IMR-90 (cell line): ENCODE measurements at regions not wholly inside any gene's neighbourhood (a gene's known extent, or its start where the extent isn't known, plus 50 kb on each side); places are given as distances from the start of the nearest gene placed in this dataset.

Experiments used
- ATAC-seq: fragments of 200-7000 bp; cut with Tn5 transposase; 2 replicates; pipeline ENCODE4 v1.9.1; 2020; ENCODE audit warnings: low read depth, mild to moderate bottlenecking, moderate library complexity
- BruUV-seq: library from RNA; stranded (reverse); fragments of 400-500 nt; replicated peaks from 2 replicates; lab custom pipeline; 2021; lab: Mats Ljungman, UMichigan
- CTCF ChIA-PET: fragments of 300-600 bp; formaldehyde crosslinking; extraction: SDS; loops from one replicate; lab custom pipeline; 2021; ENCODE audit warnings: antibody characterized with exemption; lab: Yijun Ruan, JAX
- POLR2A ChIA-PET: fragments of 300-600 bp; sonication (Branson Sonifier 250); formaldehyde crosslinking; loops from one replicate; lab custom pipeline; 2022; ENCODE audit warnings: antibody characterized with exemption; ENCODE audit not compliant: unreplicated experiment; lab: Charles Lee
- DNase-seq: peaks from one replicate; pipeline ENCODE4 v3.0.0; 2013
- H2AFZ ChIP-seq: replicated peaks from 2 replicates; pipeline ENCODE3; 2013; ENCODE audit warnings: low read length, mild to moderate bottlenecking; ENCODE audit not compliant: poor library complexity
- H2AK5ac ChIP-seq: 2 replicates; pipeline ENCODE4 v1.6.1; 2013; ENCODE audit warnings: low read depth, low read length, inconsistent platforms
- H2AK9ac ChIP-seq: replicated peaks from 2 replicates; pipeline ENCODE3; 2013; ENCODE audit warnings: mild to moderate bottlenecking, low read depth, low read length, moderate library complexity; ENCODE audit not compliant: poor library complexity
- H2BK120ac ChIP-seq: 2 replicates; pipeline ENCODE4 v1.6.1; 2013; ENCODE audit warnings: low read depth, low read length, inconsistent platforms
- H2BK15ac ChIP-seq: 3 replicates; pipeline ENCODE4 v1.6.1; 2013; ENCODE audit warnings: low read depth, low read length, inconsistent platforms
- H2BK20ac ChIP-seq: 2 replicates; pipeline ENCODE4 v1.6.1; 2013; ENCODE audit warnings: low read depth, mild to moderate bottlenecking, inconsistent platforms, low read length, moderate library complexity
- H2BK5ac ChIP-seq: 2 replicates; pipeline ENCODE4 v1.6.1; 2013; ENCODE audit warnings: mild to moderate bottlenecking, low read depth, low read length, inconsistent platforms; ENCODE audit not compliant: poor library complexity, severe bottlenecking
- H3K14ac ChIP-seq: replicated peaks from 2 replicates; pipeline ENCODE4 v1.6.1; 2013; ENCODE audit warnings: low read depth, low read length, inconsistent platforms
- H3K18ac ChIP-seq: 2 replicates; pipeline ENCODE4 v1.6.1; 2013; ENCODE audit warnings: low read depth, low read length, control low read depth
- H3K23ac ChIP-seq: 2 replicates; pipeline ENCODE4 v1.6.1; 2013; ENCODE audit warnings: low read depth, low read length, inconsistent platforms
- H3K27ac ChIP-seq: 2 replicates; pipeline ENCODE4 v1.5.1; 2013; ENCODE audit warnings: mild to moderate bottlenecking, control low read depth, low read length; ENCODE audit not compliant: insufficient read depth
- H3K27me3 ChIP-seq: 2 replicates; pipeline ENCODE4 v1.6.1; 2013; ENCODE audit warnings: low read length; ENCODE audit not compliant: control insufficient read depth, insufficient read depth
- H3K36me3 ChIP-seq: 2 replicates; pipeline ENCODE4 v1.6.1; 2013; ENCODE audit warnings: low read length, mixed read lengths; ENCODE audit not compliant: control insufficient read depth, insufficient read depth
- H3K4ac ChIP-seq: 2 replicates; pipeline ENCODE4 v1.6.1; 2013; ENCODE audit warnings: low read depth, low read length, inconsistent platforms
- H3K4me1 ChIP-seq: 2 replicates; pipeline ENCODE4 v1.6.1; 2013; ENCODE audit warnings: low read length, mixed read lengths; ENCODE audit not compliant: control insufficient read depth, insufficient read depth
- H3K4me2 ChIP-seq: 2 replicates; pipeline ENCODE4 v1.6.1; 2013; ENCODE audit warnings: low read depth, mild to moderate bottlenecking, control low read depth, low read length, moderate library complexity
- H3K4me3 ChIP-seq: 2 replicates; pipeline ENCODE4 v1.5.1; 2013; ENCODE audit warnings: low read depth, mild to moderate bottlenecking, control low read depth, low read length, moderate library complexity; ENCODE audit not compliant: insufficient read depth
- H3K56ac ChIP-seq: 2 replicates; pipeline ENCODE4 v1.6.1; 2013; ENCODE audit warnings: low read length, inconsistent platforms; ENCODE audit not compliant: insufficient read depth; ENCODE audit errors: extremely low read depth
- H3K79me1 ChIP-seq, 2 experiments: 2 replicates each; pipeline ENCODE4 v1.6.1; 2013; ENCODE audit warnings: low read length in 2 of 2, inconsistent platforms in 1 of 2, low read depth in 1 of 2
- H3K9ac ChIP-seq: 2 replicates; pipeline ENCODE4 v1.6.1; 2013; ENCODE audit warnings: low read depth, low read length, control low read depth
- H3K9me1 ChIP-seq: 2 replicates; pipeline ENCODE4 v1.6.1; 2013; ENCODE audit warnings: low read length, inconsistent platforms; ENCODE audit not compliant: insufficient read depth
- H3K9me3 ChIP-seq: 2 replicates; pipeline ENCODE4 v1.6.1; 2013; ENCODE audit warnings: low read length; ENCODE audit not compliant: control insufficient read depth, insufficient read depth
- H4K20me1 ChIP-seq: 2 replicates; pipeline ENCODE4 v1.6.1; 2013; ENCODE audit warnings: low read length, inconsistent platforms; ENCODE audit not compliant: insufficient read depth
- H4K5ac ChIP-seq: 2 replicates; pipeline ENCODE4 v1.6.1; 2013; ENCODE audit warnings: mild to moderate bottlenecking, low read depth, low read length, control low read depth
- H4K8ac ChIP-seq, 2 experiments: 2 replicates each; pipeline ENCODE4 v1.6.1; 2013; ENCODE audit warnings: low read depth in 2 of 2, low read length in 2 of 2, control low read depth in 1 of 2, inconsistent platforms in 1 of 2
- H4K91ac ChIP-seq: 2 replicates; pipeline ENCODE4 v1.6.1; 2013; ENCODE audit warnings: low read depth, low read length, inconsistent platforms; ENCODE audit not compliant: insufficient read depth
- CHD1 ChIP-seq: IDR thresholded peaks from 2 replicates; pipeline ENCODE4 v1.6.1; 2012; ENCODE audit warnings: low read depth, low read length, improper control_type of control experiment
- MAFK ChIP-seq: IDR thresholded peaks from 2 replicates; pipeline ENCODE4 v1.6.1; 2012; ENCODE audit warnings: low read depth, low read length, improper control_type of control experiment
- NFE2L2 ChIP-seq: fragments of 150-350 bp; IDR thresholded peaks from 2 replicates; pipeline ENCODE4 v1.6.1; 2016; ENCODE audit warnings: low read depth, mild to moderate bottlenecking, low read length
- WGBS, 2 experiments: methylation state at CpG; one replicate each; pipeline versions ENCODE4 v1.1.5 to v1.1.7; 2013; ENCODE audit warnings: missing lambda C conversion rate in 2 of 2; ENCODE audit not compliant: insufficient read length in 1 of 2; ENCODE audit errors: extremely low coverage in 2 of 2; 5-methylcytosine and 5-hydroxymethylcytosine counted together
- dilution Hi-C: fragments of 300-500 bp; cut with HindIII; formaldehyde crosslinking; loops from one replicate; pipeline ENCODE4 v1.14.3; 2018; ENCODE audit warnings: low sequenced_read_pairs; ENCODE audit not compliant: unreplicated experiment
- in situ Hi-C: fragments of 300-500 bp; cut with MboI; formaldehyde crosslinking; loops from 3 replicates; pipeline ENCODE4 v1.14.3; 2019; ENCODE audit warnings: low sequenced_read_pairs, inconsistent platforms, mixed read lengths
- intact Hi-C: fragments of 100-400 bp; cut with micrococcal nuclease; formaldehyde crosslinking; loops from 2 replicates; pipeline ENCODE4 v1.10.0; 2022
- TF ChIP-seq, protein P1 (sequence below): fragments of 150-350 bp; IDR thresholded peaks from 2 replicates; pipeline ENCODE4 v1.6.1; 2017; ENCODE audit warnings: mild to moderate bottlenecking, antibody characterized with exemption, low read length, low read depth

DNA sequence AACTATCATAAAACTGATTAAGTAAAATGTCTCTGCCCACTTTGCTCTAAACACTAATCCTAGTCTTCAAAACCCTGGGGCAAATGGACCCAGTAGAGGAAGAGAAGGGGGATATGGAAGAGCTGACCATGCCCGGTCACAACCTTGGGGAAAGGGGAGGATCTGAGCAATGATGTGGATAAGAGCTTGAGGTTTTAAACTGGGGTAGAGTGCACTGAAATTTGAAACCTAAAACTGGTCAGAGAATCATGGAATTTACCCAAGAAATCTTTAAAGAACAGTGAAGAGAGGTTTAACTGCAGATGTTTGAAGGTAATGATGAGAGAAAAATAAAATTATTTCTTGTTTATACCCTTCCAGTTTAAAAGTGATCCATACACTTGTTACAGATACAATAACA is 110.8 kb downstream of the MRPS30 start:
- no peak overlapping the region for H3K14ac ChIP-seq
- H2AFZ ChIP-seq, result no peak overlapping the region
- no peak overlapping the region for H2AK9ac ChIP-seq
- no peak overlapping the region for H3K23ac ChIP-seq
- no peak overlapping the region for H3K4me3 ChIP-seq
- in situ Hi-C loops (no loop called here), dilution Hi-C loops (no loop called here), intact Hi-C loops (no loop called here)
- POLR2A ChIA-PET, result no interaction called here
- no peak overlapping the region for H3K27ac ChIP-seq
- TF ChIP-seq CHD1 (no peak), MAFK (no peak), NFE2L2 (no peak)
- TF ChIP-seq, protein P1, sequence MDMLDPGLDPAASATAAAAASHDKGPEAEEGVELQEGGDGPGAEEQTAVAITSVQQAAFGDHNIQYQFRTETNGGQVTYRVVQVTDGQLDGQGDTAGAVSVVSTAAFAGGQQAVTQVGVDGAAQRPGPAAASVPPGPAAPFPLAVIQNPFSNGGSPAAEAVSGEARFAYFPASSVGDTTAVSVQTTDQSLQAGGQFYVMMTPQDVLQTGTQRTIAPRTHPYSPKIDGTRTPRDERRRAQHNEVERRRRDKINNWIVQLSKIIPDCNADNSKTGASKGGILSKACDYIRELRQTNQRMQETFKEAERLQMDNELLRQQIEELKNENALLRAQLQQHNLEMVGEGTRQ, result no peak
- no peak overlapping the region for H3K56ac ChIP-seq
- no TSS peak for BruUV-seq
- no peak for ATAC-seq
- H3K4me1 ChIP-seq, result no peaks in the 10 kb centered on the region
- no peak overlapping the region for H2AK5ac ChIP-seq
- WGBS, 2 experiments, result no CpG with 5 or more reads among the region's 1 CpG
- H4K5ac ChIP-seq, result no peak overlapping the region
- CTCF ChIA-PET, result no interaction called here
- H3K27me3 ChIP-seq, result no peaks in the 10 kb centered on the region
- H3K18ac ChIP-seq, result no peak overlapping the region
- H3K9me1 ChIP-seq, result no peaks in the 10 kb centered on the region
- H4K91ac ChIP-seq, result no peak overlapping the region
- DNase-seq, result no peak
- no peak overlapping the region for H3K4ac ChIP-seq
- no peaks in the 10 kb centered on the region for H4K20me1 ChIP-seq
- H3K4me2 ChIP-seq, result no peak overlapping the region
- no peak overlapping the region for H4K8ac ChIP-seq
- no peak overlapping the region for H2BK20ac ChIP-seq
- no peak overlapping the region for H2BK15ac ChIP-seq
- no peak overlapping the region for H2BK120ac ChIP-seq
- no peak overlapping the region for H2BK5ac ChIP-seq
- no peak overlapping the region for H3K9ac ChIP-seq
- no peaks in the 10 kb centered on the region for H3K79me1 ChIP-seq
- H3K36me3 ChIP-seq, result no peaks in the 10 kb centered on the region
- 0 out of 2 replicates have a peak, but pooled peaks cover 1% of the 10 kb centered on the region for H3K9me3 ChIP-seq
